NCI-H82 (cell line): ENCODE measurements at regions not wholly inside any gene's neighbourhood (a gene's known extent, or its start where the extent isn't known, plus 50 kb on each side); places are given as distances from the start of the nearest gene placed in this dataset.
A peak's percentile ranks its signal among the peaks of the same experiment; 100 is the strongest.

Source experiments
- DNase-seq: peaks from one replicate; lab custom pipeline; 2025; lab: John Stamatoyannopoulos, UW

DNA sequence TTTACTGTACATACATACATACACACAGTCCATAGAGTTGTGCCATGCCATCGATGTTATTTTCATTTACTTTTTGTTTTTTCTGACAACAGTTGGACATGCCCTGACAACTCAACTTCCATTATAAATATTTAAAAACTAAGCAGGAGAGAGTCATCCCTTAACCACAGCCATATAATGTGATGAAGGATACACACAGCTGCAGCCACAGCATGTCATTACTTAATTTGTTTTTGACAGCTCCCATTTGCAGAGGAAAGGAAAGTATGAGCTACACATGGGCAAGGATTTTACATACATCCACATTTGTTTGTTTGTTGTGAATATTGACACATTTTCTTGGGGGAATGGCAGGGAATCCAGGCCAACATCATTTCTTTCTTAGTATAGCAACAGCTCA lies 91.5 kb upstream of the TUT7 start:
- DNase-seq = no peak

DNA sequence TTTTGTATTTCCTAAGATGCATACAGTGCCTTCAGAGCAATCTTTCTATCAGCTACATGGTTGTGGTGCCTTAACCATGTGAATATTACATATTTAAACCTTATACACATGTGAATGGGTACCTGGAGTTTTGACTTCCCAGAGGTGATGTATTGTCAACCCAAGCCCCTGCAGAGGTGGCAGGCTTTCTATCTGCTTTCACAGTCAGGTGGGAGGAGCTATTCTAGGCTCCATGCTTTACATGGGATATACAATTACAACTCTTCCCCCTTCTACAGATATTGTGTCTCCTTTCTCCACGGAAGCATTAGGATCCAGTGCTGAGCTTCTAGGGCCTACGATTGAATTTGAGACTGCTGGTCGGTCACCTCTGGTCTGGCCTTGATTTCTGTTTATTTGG lies 89.8 kb upstream of the TUT7 start:
- DNase-seq = no peak

DNA sequence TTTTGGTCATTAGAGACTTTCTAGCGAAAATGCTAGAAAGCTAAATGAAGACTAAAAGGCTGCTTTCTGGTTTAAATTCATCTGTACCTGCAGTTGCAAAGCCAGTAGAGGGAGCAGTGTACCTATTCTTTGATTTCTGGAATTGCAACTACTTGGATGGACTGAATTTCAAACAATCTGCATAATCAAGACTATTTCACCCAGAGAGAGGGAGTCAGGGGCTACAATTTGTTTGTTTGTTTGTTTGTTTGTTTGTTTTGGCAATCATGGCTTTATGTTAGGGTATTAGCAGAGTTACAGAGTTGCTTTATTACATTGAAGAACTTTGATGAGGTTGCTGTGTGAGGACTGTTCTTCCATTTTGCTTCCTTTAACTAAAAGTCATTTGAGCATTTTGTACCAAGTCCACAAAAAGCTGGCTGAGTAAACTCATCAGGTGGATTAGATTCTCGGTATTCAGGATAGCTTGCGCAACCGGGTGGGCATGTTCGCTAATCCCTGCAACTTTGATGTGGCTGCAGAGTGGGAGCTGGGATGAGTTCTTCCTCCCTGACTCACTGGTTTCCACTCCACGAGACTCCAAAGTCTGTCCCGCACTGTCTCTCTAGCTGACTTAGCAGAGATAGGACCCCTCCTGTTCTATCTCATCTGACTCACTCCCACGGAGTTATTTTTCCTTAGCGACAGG lies 80.0 kb upstream of the TUT7 start:
- peak; percentile 31 for DNase-seq

DNA sequence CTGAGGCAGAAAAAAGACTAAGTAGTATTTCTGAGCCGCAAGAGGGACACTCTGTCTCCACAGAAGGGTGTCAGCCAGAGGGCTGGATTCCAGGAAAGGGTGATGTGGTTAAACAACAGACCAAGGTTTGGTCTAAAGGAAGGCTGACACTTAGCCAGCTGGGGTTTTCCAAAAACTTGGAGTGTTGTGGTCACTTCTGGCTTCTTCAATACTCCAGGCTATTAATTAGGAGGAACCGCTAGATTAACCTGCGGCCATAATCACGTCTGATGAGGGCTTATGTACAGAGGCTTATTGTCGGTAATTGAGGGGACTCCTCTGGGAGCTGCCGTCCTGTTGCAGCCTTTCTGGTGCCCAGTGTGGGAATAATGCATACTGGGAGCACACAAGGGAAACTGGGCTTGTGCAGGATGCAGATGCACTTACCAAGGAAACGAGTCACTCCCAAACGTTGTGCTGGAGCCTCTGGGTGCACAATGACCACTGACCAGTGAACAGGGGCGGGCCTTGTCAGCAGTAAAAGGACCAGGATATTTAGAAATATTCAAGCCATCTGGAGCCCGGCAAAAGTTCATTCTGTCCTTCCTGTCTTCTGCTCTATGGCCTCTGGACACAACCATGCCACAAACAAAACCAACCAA lies 70.2 kb upstream of the TUT7 start:
- DNase-seq = peak; percentile 41

DNA sequence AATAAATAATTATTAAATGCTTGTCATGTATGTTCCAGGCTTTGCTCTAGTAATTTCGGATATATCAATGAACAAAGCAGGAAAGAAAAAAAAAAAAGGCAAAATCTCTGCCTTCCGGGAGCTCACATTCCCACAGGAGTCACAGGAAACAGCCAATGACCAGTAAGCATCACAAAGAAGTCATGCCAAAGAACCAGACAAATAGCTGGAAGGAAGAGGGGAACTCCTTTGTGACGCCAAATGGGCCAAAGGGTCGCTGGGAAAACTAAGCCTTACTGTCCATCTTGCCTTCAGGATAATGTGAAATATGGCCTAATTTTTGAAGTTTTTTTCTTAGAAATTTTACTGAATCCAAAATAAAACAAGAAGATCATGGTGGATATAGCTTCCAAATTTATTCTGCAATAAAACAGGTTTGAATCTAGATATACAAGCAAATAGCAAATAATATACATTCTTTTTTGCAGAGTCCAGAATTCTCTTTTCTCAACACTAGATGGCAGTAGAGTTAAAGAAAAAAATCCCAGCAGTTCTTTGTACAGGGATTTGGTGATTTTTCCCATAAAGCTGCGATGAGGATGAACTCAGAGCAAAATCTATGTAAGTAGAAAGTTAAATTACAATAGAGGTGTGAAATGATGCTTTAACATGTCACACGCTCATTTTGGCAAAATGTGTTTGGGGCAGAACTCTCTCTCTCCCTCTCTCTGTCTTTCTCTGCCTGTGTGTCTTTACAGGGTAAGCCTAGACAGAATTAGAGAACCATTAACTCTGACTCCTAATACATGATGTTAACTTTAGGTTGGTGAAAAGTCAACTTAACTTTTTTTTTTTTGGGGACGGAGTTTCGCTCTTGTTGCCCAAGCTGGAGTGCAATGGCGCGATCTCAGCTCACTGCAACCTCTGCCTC lies 60.0 kb upstream of the TUT7 start:
- DNase-seq = peak; percentile 24

DNA sequence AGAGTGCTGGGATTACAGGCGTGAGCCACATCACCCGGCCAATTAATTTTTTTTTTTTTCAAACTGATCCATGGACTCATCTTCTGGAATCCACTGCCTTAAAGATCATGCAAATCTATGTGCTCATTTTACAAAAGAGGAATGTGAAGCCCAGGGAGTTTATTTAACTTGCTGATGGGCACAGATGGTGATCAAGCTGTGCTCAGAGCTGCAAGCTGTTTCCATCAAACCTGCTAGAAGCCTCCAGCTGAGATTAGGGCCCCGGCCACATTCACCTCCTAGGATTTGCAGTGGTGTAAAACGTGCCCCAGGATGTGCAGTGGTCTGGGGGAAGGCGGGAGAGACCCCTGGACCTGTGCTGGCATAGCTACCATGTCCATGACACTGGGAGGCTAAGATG lies 56.1 kb upstream of the TUT7 start:
- DNase-seq = no peak

DNA sequence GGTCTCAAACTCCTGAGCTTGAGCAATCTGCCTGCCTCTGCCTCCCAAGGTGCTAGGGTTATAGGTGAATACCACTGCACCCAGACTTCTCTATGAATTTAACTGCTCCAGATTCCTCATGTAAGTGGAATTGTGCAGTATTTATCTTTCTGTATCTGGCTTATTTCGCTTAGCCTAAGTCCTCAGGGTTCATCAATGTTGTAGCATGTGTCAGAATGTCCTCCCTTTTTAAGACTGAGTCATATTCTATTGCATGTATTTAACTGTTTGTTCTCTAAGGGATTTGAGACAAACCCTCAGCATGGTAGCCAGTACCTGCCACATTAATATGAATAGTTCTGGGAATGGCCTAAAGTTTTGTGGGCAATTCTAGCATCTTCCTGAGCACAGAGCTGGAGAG lies 53.9 kb upstream of the TUT7 start:
- DNase-seq = no peak

DNA sequence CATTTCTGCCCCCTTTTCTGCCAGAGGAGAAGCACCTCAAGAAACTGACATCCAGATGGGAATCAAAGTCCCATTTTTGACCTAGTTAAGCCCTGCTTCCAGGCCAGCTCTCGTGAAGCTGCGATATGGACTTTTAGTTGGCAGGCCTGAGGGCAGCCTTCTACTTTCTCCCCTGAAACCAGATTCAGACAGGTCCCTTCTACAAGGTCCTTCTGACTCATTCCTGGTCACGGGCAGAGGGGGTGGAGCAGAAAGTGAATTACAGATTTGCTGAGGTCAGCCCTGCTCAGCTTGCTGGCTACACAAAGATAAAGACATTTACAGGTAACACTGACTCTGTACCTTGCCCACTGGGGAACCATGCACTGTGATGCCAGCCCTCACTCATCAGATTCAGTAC lies 52.8 kb upstream of the TUT7 start:
- no peak for DNase-seq

DNA sequence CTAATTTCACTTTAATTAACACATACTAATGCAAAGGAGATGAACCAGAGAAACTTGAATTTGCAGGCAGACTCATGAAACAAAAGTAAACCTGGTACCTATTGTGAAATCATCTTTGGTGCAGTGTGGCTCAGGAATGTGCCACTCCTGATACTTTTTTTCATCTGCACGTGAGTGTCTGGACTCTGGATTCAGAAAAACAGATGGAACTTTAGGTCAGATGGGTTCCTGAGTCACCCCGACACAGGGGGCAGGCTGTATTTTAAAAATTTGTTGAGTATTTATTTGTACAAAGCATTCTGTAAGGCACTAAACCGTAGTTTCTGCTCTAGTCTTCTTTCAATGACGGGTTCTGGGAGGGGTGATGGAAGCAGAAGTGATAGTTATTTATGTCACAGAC lies 52.2 kb upstream of the TUT7 start:
- DNase-seq = no peak

DNA sequence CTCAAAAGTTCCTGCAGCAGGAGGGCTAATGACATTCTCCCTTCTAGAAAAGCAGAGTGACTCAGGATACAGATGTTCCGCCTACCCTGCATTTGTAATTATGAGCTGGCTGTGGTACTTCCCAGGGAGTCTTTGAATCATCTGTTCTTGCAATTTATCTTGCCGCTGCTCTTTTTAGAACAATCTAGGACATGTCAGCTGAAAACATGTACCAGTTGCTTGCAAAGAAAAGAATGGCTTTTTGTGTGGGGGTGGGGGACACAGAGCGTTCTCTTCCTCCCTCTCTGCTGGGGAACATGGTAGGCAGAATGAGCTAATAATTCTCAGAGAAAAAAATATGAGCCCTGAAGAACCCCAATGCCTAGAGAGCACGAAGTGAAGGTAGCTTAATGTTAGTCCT lies 51.7 kb upstream of the TUT7 start:
- DNase-seq = no peak

DNA sequence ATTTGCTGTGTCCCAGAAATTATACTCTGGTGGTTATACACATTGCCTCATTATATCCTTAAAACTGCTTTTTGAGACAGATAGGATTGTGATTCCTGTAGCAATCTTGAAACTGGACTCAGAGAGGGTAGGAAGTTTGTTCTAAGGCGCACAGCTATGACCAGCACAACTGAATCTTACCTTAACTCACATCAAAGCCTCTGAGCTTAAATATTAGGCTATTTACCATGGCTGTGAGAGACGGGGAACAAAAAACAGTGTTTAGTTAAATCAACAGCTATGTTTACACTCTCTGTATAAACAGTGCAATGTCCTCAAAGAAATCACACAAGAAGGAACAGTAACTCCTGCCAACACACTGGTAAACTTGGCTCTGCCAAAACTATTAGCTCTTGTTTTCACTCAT lies 50.9 kb upstream of the TUT7 start:
- DNase-seq = no peak
